Stimulated activated CD4-positive, alpha-beta T cell treated with anti-CD3 and anti-CD28 coated beads, Interleukin-1b, Interleukin-23, amount 100 ng/mL, for 1 hour (primary cell): ENCODE measurements at regions not wholly inside any gene's neighbourhood (a gene's known extent, or its start where the extent isn't known, plus 50 kb on each side); places are given as distances from the start of the nearest gene placed in this dataset.
A peak's percentile ranks its signal among the peaks of the same experiment; 100 is the strongest.
"Not testable (repeated sequence)": the region's sequence is repeated elsewhere in the genome, so short reads cannot be mapped to it uniquely, and the experiment has no call there.

Experiments
- DNase-seq, 2 donors: peaks; one replicate each; pipeline ENCODE4 v3.0.0-alpha.2; 2020; ENCODE audit warnings: low read depth in 2 of 2

GRCh38 chr3:187795207-187795960 is 50.1 kb upstream of the BCL6 start:
- no peak for DNase-seq

- no peak for DNase-seq
These were observed 52.9 kb upstream of the BCL6 start for GRCh38 chr3:187798126-187798525.

- no peak for DNase-seq
These were observed 53.6 kb upstream of the BCL6 start for GRCh38 chr3:187798531-187799530.

- DNase-seq: no peak
These were observed 54.8 kb upstream of the BCL6 start for GRCh38 chr3:187799942-187800641.

GRCh38 chr3:187801152-187801551 is 55.9 kb upstream of the BCL6 start:
- DNase-seq: no peak

GRCh38 chr3:187802203-187802927 is 57.1 kb upstream of the BCL6 start:
- DNase-seq: no peak

- peak in 1 of 2 donors; percentile 20 for DNase-seq
These were observed 57.6 kb upstream of the BCL6 start for GRCh38 chr3:187802928-187803259.

- DNase-seq: no peak
These were observed 59.0 kb upstream of the BCL6 start for GRCh38 chr3:187804120-187804744.

GRCh38 chr3:187804745-187805121 is 59.5 kb upstream of the BCL6 start:
- DNase-seq: no peak

GRCh38 chr3:187805774-187806173 is 60.5 kb upstream of the BCL6 start:
- no peak for DNase-seq

- DNase-seq: no peak
These were observed 62.0 kb upstream of the BCL6 start for GRCh38 chr3:187807086-187807862.

GRCh38 chr3:187808527-187808895 is 63.2 kb upstream of the BCL6 start:
- no peak for DNase-seq

GRCh38 chr3:187809612-187809991 is 64.3 kb upstream of the BCL6 start:
- no peak for DNase-seq

- no peak for DNase-seq
These were observed 64.8 kb upstream of the BCL6 start for GRCh38 chr3:187810021-187810446.

GRCh38 chr3:187811585-187812250 is 66.5 kb upstream of the BCL6 start:
- DNase-seq: no peak

GRCh38 chr3:187812496-187812895 is 67.2 kb upstream of the BCL6 start:
- no peak for DNase-seq

- DNase-seq: no peak
These were observed 67.9 kb upstream of the BCL6 start for GRCh38 chr3:187813198-187813597.

- DNase-seq: not testable (repeated sequence)
These were observed 72.5 kb upstream of the BCL6 start for GRCh38 chr3:187817766-187818165.

- no peak for DNase-seq
These were observed 76.5 kb upstream of the BCL6 start for GRCh38 chr3:187821616-187822317.
